Thymus (tissue), 11 donors: ENCODE measurements at regions not wholly inside any gene's neighbourhood (a gene's known extent, or its start where the extent isn't known, plus 50 kb on each side); places are given as distances from the start of the nearest gene placed in this dataset.

Experiments
- DNase-seq, 9 donors: peaks; one replicate each; pipeline ENCODE4 v3.0.0-alpha.2; 2013; ENCODE audit warnings: low spot score in 9 of 9, low read depth in 6 of 9, missing footprints in 1 of 9
- H3K27ac ChIP-seq, 2 donors: one replicate each; pipeline ENCODE4 v1.5.1; 2013; ENCODE audit warnings: control low read depth in 1 of 2, low read depth in 1 of 2, low read length in 1 of 2, mild to moderate bottlenecking in 1 of 2, moderate library complexity in 1 of 2
- H3K27me3 ChIP-seq, 2 donors: one replicate each; pipeline ENCODE4 v1.5.1; 2013; ENCODE audit warnings: low read length in 1 of 2; ENCODE audit not compliant: control insufficient read depth in 2 of 2, insufficient read depth in 1 of 2
- H3K36me3 ChIP-seq, 2 donors: one replicate each; pipeline ENCODE4 v1.5.1; 2013; ENCODE audit warnings: low read length in 1 of 2, mild to moderate bottlenecking in 1 of 2, moderate library complexity in 1 of 2; ENCODE audit not compliant: control insufficient read depth in 2 of 2, insufficient read depth in 2 of 2
- H3K4me1 ChIP-seq, 2 donors: one replicate each; pipeline ENCODE4 v1.5.1; 2013; ENCODE audit warnings: low read length in 2 of 2; ENCODE audit not compliant: control insufficient read depth in 2 of 2, insufficient read depth in 2 of 2
- H3K4me3 ChIP-seq, 2 donors: one replicate each; pipeline ENCODE4 v1.5.1; 2013; ENCODE audit warnings: low read length in 2 of 2, control low read depth in 1 of 2, mild to moderate bottlenecking in 1 of 2
- H3K9me3 ChIP-seq, 2 donors: one replicate each; pipeline ENCODE4 v1.5.1; 2013; ENCODE audit warnings: low read length in 1 of 2, mild to moderate bottlenecking in 1 of 2; ENCODE audit not compliant: control insufficient read depth in 2 of 2, insufficient read depth in 1 of 2
- WGBS: extraction: QIAGEN DNeasy Blood & Tissue Kit; methylation state at CpG from one replicate; pipeline ENCODE4 v1.1.7; 2013; 5-methylcytosine and 5-hydroxymethylcytosine counted together
- donor health status: healthy.

DNA sequence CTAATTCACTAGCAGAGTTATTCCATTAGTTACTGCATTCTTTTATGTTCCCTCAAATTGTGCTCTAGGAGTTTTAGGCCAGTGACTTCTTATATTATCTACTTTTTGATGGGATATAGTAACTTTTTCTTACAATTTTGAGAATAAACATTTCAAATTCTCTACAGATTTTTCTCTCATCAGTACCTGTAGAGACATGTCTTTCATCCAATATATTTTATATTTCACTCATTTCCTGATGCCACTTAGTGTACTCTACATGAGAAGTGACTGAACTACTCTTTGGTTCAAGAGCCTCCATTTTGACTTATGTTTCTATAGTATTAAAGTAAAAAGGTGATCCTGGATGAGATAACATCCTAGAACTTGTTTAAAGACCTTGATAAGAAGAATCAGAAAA, 108.5 kb downstream of the ELOVL4 start:
- no peaks in the 10 kb centered on the region for H3K4me1 ChIP-seq
- DNase-seq, result no peak
- H3K4me3 ChIP-seq, result no peak overlapping the region
- H3K9me3 ChIP-seq, result no peaks in the 10 kb centered on the region
- no peaks in the 10 kb centered on the region for H3K27me3 ChIP-seq
- H3K36me3 ChIP-seq, result no peaks in the 10 kb centered on the region
- no peak overlapping the region for H3K27ac ChIP-seq

DNA sequence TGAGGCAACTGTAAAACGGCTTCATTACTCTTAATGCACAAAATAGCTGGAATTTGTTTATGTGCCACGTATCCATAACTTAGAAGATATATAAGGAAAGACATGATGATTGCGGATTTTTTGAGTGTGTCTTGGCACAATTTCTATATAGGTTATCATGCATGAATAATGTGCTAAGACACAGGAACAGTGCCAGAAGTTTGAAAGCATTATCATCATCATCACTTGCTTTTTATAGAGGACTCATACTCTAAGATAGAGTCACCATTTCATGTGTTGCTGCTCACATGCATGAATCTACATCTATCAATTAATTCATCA, 113.4 kb downstream of the ELOVL4 start:
- Histone ChIP-seq H3K9me3 (no peaks in the 10 kb centered on the region), H3K27ac (no peak overlapping the region), H3K4me1 (no peaks in the 10 kb centered on the region), H3K27me3 (no peaks in the 10 kb centered on the region), H3K36me3 (no peaks in the 10 kb centered on the region), H3K4me3 (no peak overlapping the region)
- DNase-seq, result no peak
- WGBS, result 94% methylated on average over 3 of the region's 3 CpGs

DNA sequence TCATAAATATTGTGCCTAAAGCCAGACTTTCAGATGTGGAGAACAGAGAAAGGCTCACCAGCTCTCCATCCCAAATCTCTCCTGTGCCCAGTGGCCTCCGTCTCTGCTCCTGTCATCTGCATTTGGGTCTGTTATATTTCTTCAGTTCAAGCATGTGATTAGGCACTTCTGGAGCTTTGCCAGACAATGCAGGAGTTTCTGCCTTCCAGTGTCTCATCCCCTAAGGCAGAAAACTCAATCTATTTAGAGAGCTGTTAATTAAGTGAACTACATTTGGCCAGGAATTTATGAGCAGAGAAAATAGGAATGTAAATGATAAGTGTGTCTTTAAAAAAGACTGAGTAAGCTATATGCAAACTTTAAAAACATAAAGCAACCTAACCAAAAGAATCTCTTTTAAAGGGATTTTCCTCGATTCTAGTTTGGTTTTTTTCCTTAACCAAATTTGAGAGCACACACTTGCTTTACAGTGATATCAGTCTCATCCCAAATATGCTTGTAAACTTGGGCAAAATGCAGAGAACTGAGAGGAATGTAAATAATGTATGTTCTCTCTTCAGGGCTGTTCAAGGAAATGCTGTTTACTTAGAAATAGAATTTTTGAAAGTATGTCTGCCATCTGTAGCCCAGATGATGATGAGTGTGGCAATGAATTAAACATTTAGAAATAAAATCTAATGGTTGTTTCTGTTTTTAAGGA, 113.9 kb downstream of the ELOVL4 start:
- Histone ChIP-seq H3K4me3 (no peak overlapping the region), H3K27ac (no peak overlapping the region), H3K9me3 (no peaks in the 10 kb centered on the region), H3K4me1 (no peaks in the 10 kb centered on the region), H3K27me3 (no peaks in the 10 kb centered on the region), H3K36me3 (no peaks in the 10 kb centered on the region)
- WGBS, result 78% methylated on average over 2 of the region's 2 CpGs
- DNase-seq, result no peak

DNA sequence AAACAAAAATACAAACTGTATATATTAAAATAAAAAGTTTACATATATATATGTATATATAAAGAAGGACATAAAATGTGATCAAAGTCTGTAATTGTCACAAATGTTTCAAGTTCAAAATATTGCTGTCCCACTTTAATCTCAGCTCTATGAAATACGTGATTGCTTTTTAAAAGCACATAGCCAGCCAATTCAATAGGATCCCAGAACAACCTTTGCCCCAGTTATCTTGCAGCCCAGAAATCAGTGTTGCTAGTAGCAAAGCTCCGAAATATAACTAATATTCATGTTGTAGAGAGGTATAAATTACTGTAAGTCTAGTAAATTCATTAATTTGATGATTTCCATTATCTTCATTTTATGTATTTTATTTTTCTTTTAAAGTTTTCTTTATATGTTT, 114.6 kb downstream of the ELOVL4 start:
- no peak for DNase-seq
- 89% methylated on average over 2 of the region's 2 CpGs for WGBS
- no peak overlapping the region for H3K27ac ChIP-seq
- no peaks in the 10 kb centered on the region for H3K4me1 ChIP-seq
- no peak overlapping the region for H3K4me3 ChIP-seq
- no peaks in the 10 kb centered on the region for H3K27me3 ChIP-seq
- no peaks in the 10 kb centered on the region for H3K36me3 ChIP-seq
- H3K9me3 ChIP-seq, result no peaks in the 10 kb centered on the region

DNA sequence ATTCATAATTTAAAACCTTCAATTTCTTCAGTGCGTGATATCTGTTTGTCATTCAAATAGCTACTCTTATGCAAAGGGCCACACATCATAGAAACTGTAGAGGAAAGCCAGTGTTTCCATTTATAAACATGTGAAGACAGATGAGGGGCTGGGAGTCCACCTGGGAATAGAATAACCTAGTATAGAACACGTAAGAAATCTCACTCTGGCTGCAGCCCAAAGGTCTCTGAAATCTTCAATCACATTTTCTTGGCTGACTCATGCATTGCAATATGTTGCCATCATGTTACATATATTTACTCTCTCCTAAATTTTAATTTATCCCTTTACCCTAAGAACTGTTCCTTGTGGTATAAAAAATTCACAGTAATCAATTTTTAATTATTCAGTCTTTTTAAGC, 123.2 kb downstream of the ELOVL4 start:
- no peak for DNase-seq
- WGBS, result 85% methylated on average over 2 of the region's 2 CpGs

DNA sequence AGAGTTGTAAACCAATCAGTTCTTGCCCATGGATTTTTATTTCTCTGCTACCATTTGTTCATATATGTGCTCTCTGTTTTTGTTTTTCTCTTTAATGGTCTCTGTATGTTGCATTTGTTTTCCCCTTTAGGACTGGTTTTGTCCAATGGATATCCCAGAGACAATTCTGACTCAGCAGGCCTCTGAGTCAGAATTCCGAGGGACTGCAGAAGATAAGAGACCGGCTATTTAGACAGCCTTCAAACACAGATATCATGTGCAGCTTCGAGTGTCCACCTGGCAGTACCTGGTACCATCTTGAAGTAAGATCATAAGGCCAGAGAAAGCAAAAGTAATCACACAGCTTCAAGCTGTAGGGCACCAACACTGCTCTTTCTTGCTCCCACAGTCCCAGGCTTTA, 125.5 kb downstream of the ELOVL4 start:
- Histone ChIP-seq H3K27ac (no peak overlapping the region), H3K4me1 (no peaks in the 10 kb centered on the region), H3K4me3 (no peak overlapping the region), H3K27me3 (no peaks in the 10 kb centered on the region), H3K36me3 (no peaks in the 10 kb centered on the region), H3K9me3 (no peaks in the 10 kb centered on the region)
- 91% methylated on average over 3 of the region's 3 CpGs for WGBS
- no peak for DNase-seq

More for the DNA sequence above, 123.2 kb downstream of the ELOVL4 start:
- Histone ChIP-seq H3K27ac (no peak overlapping the region), H3K4me1 (no peaks in the 10 kb centered on the region), H3K36me3 (no peaks in the 10 kb centered on the region), H3K4me3 (no peak overlapping the region), H3K9me3 (no peaks in the 10 kb centered on the region), H3K27me3 (no peaks in the 10 kb centered on the region)

GRCh38 chr6:79818471-79818870, 128.9 kb downstream of the ELOVL4 start:
- Histone ChIP-seq H3K4me1 (no peaks in the 10 kb centered on the region), H3K27ac (no peak overlapping the region), H3K36me3 (no peaks in the 10 kb centered on the region), H3K27me3 (no peaks in the 10 kb centered on the region), H3K4me3 (no peak overlapping the region), H3K9me3 (no peaks in the 10 kb centered on the region)
- 96% methylated on average over 3 of the region's 3 CpGs for WGBS
- DNase-seq, result no peak

DNA sequence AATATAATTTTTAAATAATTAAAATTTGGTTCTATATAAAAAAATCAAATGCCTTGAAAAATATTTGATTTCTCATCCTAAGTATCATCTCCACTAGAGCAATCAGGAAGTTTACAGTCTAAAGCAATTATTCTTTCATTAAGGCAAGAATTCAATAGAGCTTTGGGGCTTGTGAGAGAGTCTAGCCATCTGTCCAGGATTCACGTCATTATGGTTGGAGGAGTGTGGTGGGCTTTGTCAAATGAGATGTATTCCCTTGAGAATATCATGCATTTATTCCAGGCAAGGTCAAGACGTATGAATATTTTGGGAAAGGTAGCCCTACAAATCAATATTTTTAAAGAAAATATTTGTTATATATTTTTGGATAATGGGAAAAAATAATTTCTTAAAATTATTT, 132.4 kb downstream of the ELOVL4 start:
- WGBS, result 72% methylated on average over 2 of the region's 2 CpGs
- no peaks in the 10 kb centered on the region for H3K27me3 ChIP-seq
- H3K36me3 ChIP-seq, result no peaks in the 10 kb centered on the region
- H3K27ac ChIP-seq, result no peak overlapping the region
- H3K9me3 ChIP-seq, result no peaks in the 10 kb centered on the region
- no peak overlapping the region for H3K4me3 ChIP-seq
- no peaks in the 10 kb centered on the region for H3K4me1 ChIP-seq
- DNase-seq, result no peak

GRCh38 chr6:79813854-79814709, 133.3 kb downstream of the ELOVL4 start:
- Histone ChIP-seq H3K36me3 (no peaks in the 10 kb centered on the region), H3K27ac (no peak overlapping the region), H3K9me3 (no peaks in the 10 kb centered on the region), H3K4me1 (no peaks in the 10 kb centered on the region), H3K4me3 (no peak overlapping the region), H3K27me3 (no peaks in the 10 kb centered on the region)
- 32% methylated on average over 4 of the region's 4 CpGs for WGBS
- peak in 7 of 9 donors; percentile 2 to 50 (median 15) for DNase-seq
